Progenitor cell of endocrine pancreas (in vitro differentiated cells): ENCODE measurements at regions not wholly inside any gene's neighbourhood (a gene's known extent, or its start where the extent isn't known, plus 50 kb on each side); places are given as distances from the start of the nearest gene placed in this dataset.

ENCODE experiments used
- DNase-seq: peaks from one replicate; pipeline ENCODE4 v3.0.0; 2021; ENCODE audit warnings: low spot score; ENCODE audit not compliant: unreplicated experiment
- H3K27ac Mint-ChIP-seq: 2 replicates; pipeline ENCODE4 v1.8.0; 2021; ENCODE audit warnings: mild to moderate bottlenecking, moderate library complexity, mixed read lengths
- H3K27me3 Mint-ChIP-seq: 2 replicates; pipeline ENCODE4 v1.8.0; 2021; ENCODE audit warnings: mixed read lengths
- H3K36me3 Mint-ChIP-seq: 2 replicates; pipeline ENCODE4 v1.8.0; 2022; ENCODE audit warnings: mixed read lengths; ENCODE audit not compliant: insufficient read depth
- H3K4me1 Mint-ChIP-seq: 2 replicates; pipeline ENCODE4 v1.8.0; 2021; ENCODE audit warnings: low read depth, mixed read lengths
- H3K4me3 Mint-ChIP-seq: 2 replicates; pipeline ENCODE4 v1.8.0; 2021; ENCODE audit warnings: low read depth, mild to moderate bottlenecking, moderate library complexity, mixed read lengths
- H3K9me3 Mint-ChIP-seq: 2 replicates; pipeline ENCODE4 v1.8.0; 2021; ENCODE audit warnings: low read depth, mixed read lengths
- CTCF ChIP-seq: fragments of 200-600 bp; sonication (generic); IDR thresholded peaks from one replicate; pipeline ENCODE4 v1.5.0; 2021; ENCODE audit warnings: antibody characterized with exemption, mild to moderate bottlenecking; ENCODE audit not compliant: unreplicated experiment

GRCh38 chr2:210961249-210961648, 404.9 kb downstream of the CPS1 start:
- H3K9me3 Mint-ChIP-seq: no peaks in the 10 kb centered on the region
- no peak overlapping the region for H3K27ac Mint-ChIP-seq
- no peak for TF ChIP-seq CTCF
- no peak overlapping the region for H3K4me3 Mint-ChIP-seq
- no peaks in the 10 kb centered on the region for H3K36me3 Mint-ChIP-seq
- no peak for DNase-seq
- H3K4me1 Mint-ChIP-seq: no peaks in the 10 kb centered on the region
- H3K27me3 Mint-ChIP-seq: no peaks in the 10 kb centered on the region

- H3K9me3 Mint-ChIP-seq: no peaks in the 10 kb centered on the region
- TF ChIP-seq CTCF: no peak
- no peak overlapping the region for H3K27ac Mint-ChIP-seq
- H3K36me3 Mint-ChIP-seq: no peaks in the 10 kb centered on the region
- no peak for DNase-seq
- no peaks in the 10 kb centered on the region for H3K4me1 Mint-ChIP-seq
- no peaks in the 10 kb centered on the region for H3K27me3 Mint-ChIP-seq
- H3K4me3 Mint-ChIP-seq: no peak overlapping the region
These were observed 407.0 kb downstream of the CPS1 start for GRCh38 chr2:210963386-210963785.

GRCh38 chr2:210964141-210964764, 407.9 kb downstream of the CPS1 start:
- H3K4me3 Mint-ChIP-seq: no peak overlapping the region
- no peak overlapping the region for H3K27ac Mint-ChIP-seq
- H3K36me3 Mint-ChIP-seq: no peaks in the 10 kb centered on the region
- no peaks in the 10 kb centered on the region for H3K4me1 Mint-ChIP-seq
- no peaks in the 10 kb centered on the region for H3K9me3 Mint-ChIP-seq
- no peak for DNase-seq
- H3K27me3 Mint-ChIP-seq: no peaks in the 10 kb centered on the region
- TF ChIP-seq CTCF: no peak

- H3K27ac Mint-ChIP-seq: no peak overlapping the region
- H3K36me3 Mint-ChIP-seq: no peaks in the 10 kb centered on the region
- H3K9me3 Mint-ChIP-seq: no peaks in the 10 kb centered on the region
- no peak for DNase-seq
- H3K4me1 Mint-ChIP-seq: no peaks in the 10 kb centered on the region
- no peaks in the 10 kb centered on the region for H3K27me3 Mint-ChIP-seq
- no peak for TF ChIP-seq CTCF
- H3K4me3 Mint-ChIP-seq: no peak overlapping the region
These were observed 409.1 kb downstream of the CPS1 start for GRCh38 chr2:210965472-210965871.

GRCh38 chr2:210966330-210966729, 409.9 kb downstream of the CPS1 start:
- no peaks in the 10 kb centered on the region for H3K36me3 Mint-ChIP-seq
- no peak for DNase-seq
- TF ChIP-seq CTCF: no peak
- no peaks in the 10 kb centered on the region for H3K27me3 Mint-ChIP-seq
- H3K4me3 Mint-ChIP-seq: no peak overlapping the region
- no peaks in the 10 kb centered on the region for H3K4me1 Mint-ChIP-seq
- no peak overlapping the region for H3K27ac Mint-ChIP-seq
- H3K9me3 Mint-ChIP-seq: no peaks in the 10 kb centered on the region
